Sigmoid colon (tissue), 6 donors: ENCODE measurements at regions not wholly inside any gene's neighbourhood (a gene's known extent, or its start where the extent isn't known, plus 50 kb on each side); places are given as distances from the start of the nearest gene placed in this dataset.

Experiments
- DNase-seq: peaks from one replicate; pipeline ENCODE4 v3.0.0-alpha.2; 2019
- H3K27ac ChIP-seq, 4 donors: fragments of 200-600 bp; sonication (generic); one replicate each; pipeline ENCODE4 v1.5.1; 2016 to 2019; ENCODE audit warnings: mild to moderate bottlenecking in 1 of 4
- H3K27me3 ChIP-seq, 3 donors: fragments of 200-600 bp; sonication (generic); one replicate each; pipeline ENCODE4 v1.5.1; 2019; ENCODE audit warnings: mild to moderate bottlenecking in 1 of 3
- H3K36me3 ChIP-seq, 4 donors: fragments of 200-600 bp; sonication (generic); one replicate each; pipeline ENCODE4 v1.5.1; 2016 to 2019
- H3K4me1 ChIP-seq, 4 donors: fragments of 200-600 bp; sonication (generic); one replicate each; pipeline ENCODE4 v1.5.1; 2017 to 2019
- H3K4me3 ChIP-seq, 4 donors: fragments of 200-600 bp; sonication (generic); one replicate each; pipeline ENCODE4 v1.5.1; 2017 to 2019; ENCODE audit warnings: mild to moderate bottlenecking in 2 of 4, moderate library complexity in 1 of 4
- H3K9me3 ChIP-seq, 4 donors: fragments of 200-600 bp in 3 of 4; sonication (generic) in 3 of 4; one replicate each; pipeline versions ENCODE4 v1.5.1 to v1.6.1; 2013 to 2019
- EP300 ChIP-seq, 4 donors: sonication (generic); formaldehyde crosslinking; IDR thresholded peaks; one replicate each; pipeline ENCODE4 v1.6.1; 2017; ENCODE audit warnings: antibody characterized with exemption in 4 of 4
- POLR2A ChIP-seq, 2 donors: fragments of 450-650 bp; IDR thresholded peaks; one replicate each; pipeline ENCODE4 v1.6.1; 2016; ENCODE audit warnings: antibody characterized with exemption in 2 of 2, mild to moderate bottlenecking in 2 of 2, moderate library complexity in 2 of 2
- POLR2AphosphoS5 ChIP-seq, 4 donors: sonication (generic); formaldehyde crosslinking; IDR thresholded peaks; one replicate each; pipeline ENCODE4 v1.6.1; 2017; ENCODE audit warnings: antibody characterized with exemption in 4 of 4
- WGBS, 2 donors: extraction: QIAGEN DNeasy Blood & Tissue Kit; methylation state at CpG; one replicate each; pipeline ENCODE4 v1.1.7; 2013; 5-methylcytosine and 5-hydroxymethylcytosine counted together
- intact Hi-C: fragments of 100-400 bp; cut with DNase I; formaldehyde crosslinking; loops from one replicate; pipeline ENCODE4 v1.15.1; 2023
- TF ChIP-seq, protein P1 (sequence below), 4 experiments: fragments of 450-650 bp in 3 of 4; fragments of 200-600 bp in 1 of 4; IDR thresholded peaks; one replicate each; pipeline ENCODE4 v1.5.1; 2016 to 2019; ENCODE audit warnings: antibody characterized with exemption in 4 of 4, mild to moderate bottlenecking in 3 of 4, moderate library complexity in 2 of 4
- donor health status: healthy with polysubstance abuse.
- donor health status: healthy.

DNA sequence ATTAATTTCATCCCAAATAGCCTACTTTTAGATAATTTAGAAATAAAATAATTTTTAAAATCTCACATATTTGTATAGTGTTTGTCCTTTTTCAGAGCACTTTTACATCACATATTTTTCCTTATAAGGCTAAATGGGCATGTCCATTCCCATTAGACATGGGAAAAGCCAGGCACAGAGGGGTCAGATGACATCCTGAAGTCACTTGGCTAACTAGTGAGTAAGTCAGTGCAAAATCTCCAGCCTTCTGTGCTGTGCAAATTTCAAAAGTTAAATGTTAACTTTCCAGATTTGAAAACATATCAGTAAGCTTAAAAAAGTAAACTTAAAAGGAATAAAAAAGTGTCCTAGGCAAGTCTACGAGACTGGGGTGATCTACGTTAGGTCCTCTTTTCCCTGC is 117.4 kb downstream of the EMP1 start:
- no peak for TF ChIP-seq POLR2A (IDR thresholded peaks at IDR 0.05)
- WGBS, 2 donors: 86 to 91% methylated on average over 2 of the region's 2 CpGs
- no peak for DNase-seq
- Histone ChIP-seq H3K4me1 (no peaks in the 10 kb centered on the region), H3K27me3 (no peaks in the 10 kb centered on the region), H3K9me3 (no peaks in the 10 kb centered on the region), H3K27ac (no peak overlapping the region), H3K36me3 (no peaks in the 10 kb centered on the region), H3K4me3 (no peak overlapping the region)
- intact Hi-C loops: no loop called here

DNA sequence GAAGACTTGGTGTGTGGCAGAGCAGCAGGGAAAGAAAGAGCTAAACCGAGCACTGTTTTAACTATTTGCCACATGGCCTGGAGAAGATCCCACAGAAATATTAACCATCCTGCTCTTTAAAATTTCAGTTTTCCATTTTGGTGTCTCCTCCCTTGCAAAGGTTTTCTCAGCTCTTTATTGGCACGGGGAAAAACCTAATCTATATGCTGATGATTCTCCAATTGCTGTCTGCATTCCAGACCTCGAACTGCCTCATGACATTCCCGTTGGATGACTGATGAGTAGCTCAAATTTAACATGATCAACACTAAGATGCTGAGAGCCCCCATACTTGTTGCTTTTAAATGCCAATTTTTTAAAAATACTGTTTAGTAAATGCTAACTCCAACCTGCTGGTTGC is 115.0 kb downstream of the EMP1 start:
- TF ChIP-seq, protein P1, sequence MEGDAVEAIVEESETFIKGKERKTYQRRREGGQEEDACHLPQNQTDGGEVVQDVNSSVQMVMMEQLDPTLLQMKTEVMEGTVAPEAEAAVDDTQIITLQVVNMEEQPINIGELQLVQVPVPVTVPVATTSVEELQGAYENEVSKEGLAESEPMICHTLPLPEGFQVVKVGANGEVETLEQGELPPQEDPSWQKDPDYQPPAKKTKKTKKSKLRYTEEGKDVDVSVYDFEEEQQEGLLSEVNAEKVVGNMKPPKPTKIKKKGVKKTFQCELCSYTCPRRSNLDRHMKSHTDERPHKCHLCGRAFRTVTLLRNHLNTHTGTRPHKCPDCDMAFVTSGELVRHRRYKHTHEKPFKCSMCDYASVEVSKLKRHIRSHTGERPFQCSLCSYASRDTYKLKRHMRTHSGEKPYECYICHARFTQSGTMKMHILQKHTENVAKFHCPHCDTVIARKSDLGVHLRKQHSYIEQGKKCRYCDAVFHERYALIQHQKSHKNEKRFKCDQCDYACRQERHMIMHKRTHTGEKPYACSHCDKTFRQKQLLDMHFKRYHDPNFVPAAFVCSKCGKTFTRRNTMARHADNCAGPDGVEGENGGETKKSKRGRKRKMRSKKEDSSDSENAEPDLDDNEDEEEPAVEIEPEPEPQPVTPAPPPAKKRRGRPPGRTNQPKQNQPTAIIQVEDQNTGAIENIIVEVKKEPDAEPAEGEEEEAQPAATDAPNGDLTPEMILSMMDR (IDR thresholded peaks at IDR 0.05): no peak
- TF ChIP-seq POLR2A (IDR thresholded peaks at IDR 0.05) (no peak), EP300 (IDR thresholded peaks at IDR 0.05) (no peak), POLR2AphosphoS5 (IDR thresholded peaks at IDR 0.05) (no peak)
- no peak overlapping the region for H3K4me3 ChIP-seq
- H3K4me1 ChIP-seq: no peaks in the 10 kb centered on the region
- no peaks in the 10 kb centered on the region for H3K27me3 ChIP-seq
- DNase-seq: no peak
- intact Hi-C loops: no loop called here
- H3K27ac ChIP-seq: no peak overlapping the region
- no peaks in the 10 kb centered on the region for H3K9me3 ChIP-seq
- WGBS, 2 donors: 73 to 76% methylated on average over 4 of the region's 4 CpGs
- no peaks in the 10 kb centered on the region for H3K36me3 ChIP-seq

DNA sequence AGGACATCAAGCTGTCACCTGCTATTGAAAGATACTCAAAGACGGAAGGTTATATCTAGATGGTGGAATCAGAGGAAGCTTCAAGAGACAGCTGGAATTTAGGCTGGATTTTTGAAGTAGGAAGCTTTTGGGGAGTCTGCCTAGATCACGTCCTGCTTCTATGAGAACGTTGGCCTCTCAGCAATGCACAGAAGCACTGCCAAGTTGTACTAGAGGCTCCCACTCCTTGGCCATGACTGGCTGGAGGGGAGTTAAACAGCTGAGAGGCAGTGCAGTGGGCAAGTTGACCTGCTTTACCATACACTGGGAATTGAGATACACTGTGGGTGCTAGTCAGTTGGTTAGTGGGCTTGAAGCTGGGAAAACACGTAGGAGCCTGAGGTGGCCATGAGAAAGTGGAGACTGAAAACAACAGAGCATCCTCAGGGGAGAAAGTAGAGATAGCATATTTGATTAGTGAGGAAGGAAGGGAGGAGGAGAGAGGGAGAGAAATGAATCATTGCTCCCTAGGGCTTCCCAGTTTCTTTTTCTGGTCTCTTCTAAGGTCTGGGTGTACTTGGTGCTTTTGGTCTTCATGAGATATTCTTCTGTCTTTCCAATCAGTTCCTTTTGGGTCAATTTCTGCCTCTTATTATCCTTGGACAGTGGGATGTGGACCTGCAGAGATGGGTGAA is 110.8 kb downstream of the EMP1 start:
- DNase-seq: no peak
- no peaks in the 10 kb centered on the region for H3K9me3 ChIP-seq
- no peaks in the 10 kb centered on the region for H3K4me1 ChIP-seq
- intact Hi-C loops: no loop called here
- H3K4me3 ChIP-seq: no peak overlapping the region
- 78 to 81% methylated on average over 4 of the region's 4 CpGs for WGBS, 2 donors
- H3K27ac ChIP-seq: no peak overlapping the region
- no peaks in the 10 kb centered on the region for H3K36me3 ChIP-seq
- no peaks in the 10 kb centered on the region for H3K27me3 ChIP-seq
- TF ChIP-seq, protein P1 (IDR thresholded peaks at IDR 0.05): no peak
- no peak for TF ChIP-seq EP300 (IDR thresholded peaks at IDR 0.05)
- no peak for TF ChIP-seq POLR2A (IDR thresholded peaks at IDR 0.05)
- TF ChIP-seq POLR2AphosphoS5 (IDR thresholded peaks at IDR 0.05): no peak

DNA sequence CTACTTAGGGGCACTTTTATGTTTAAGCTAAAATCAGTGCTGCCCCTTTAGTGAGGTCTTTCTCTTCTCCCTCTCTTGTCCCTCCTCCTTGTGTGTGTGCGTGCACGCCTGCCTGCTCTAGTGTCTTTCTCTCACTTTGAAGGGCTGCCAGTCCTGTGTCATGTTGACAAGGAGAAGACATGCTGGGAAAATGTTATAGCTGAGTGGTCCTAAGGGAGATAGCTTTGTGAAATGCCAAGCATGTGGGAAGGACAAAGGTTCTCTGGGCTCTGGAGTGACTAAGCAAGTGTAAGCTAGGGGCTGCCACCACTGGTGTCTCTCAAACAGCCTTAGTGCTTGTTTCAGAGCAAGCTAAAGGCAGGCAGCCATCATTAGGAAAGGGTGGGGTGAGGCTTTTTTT is 108.4 kb downstream of the EMP1 start:
- no peak for DNase-seq
- TF ChIP-seq, protein P1 (IDR thresholded peaks at IDR 0.05): no peak
- TF ChIP-seq POLR2A (IDR thresholded peaks at IDR 0.05) (no peak), POLR2AphosphoS5 (IDR thresholded peaks at IDR 0.05) (no peak), EP300 (IDR thresholded peaks at IDR 0.05) (no peak)
- H3K4me1 ChIP-seq: no peaks in the 10 kb centered on the region
- no peaks in the 10 kb centered on the region for H3K36me3 ChIP-seq
- no peaks in the 10 kb centered on the region for H3K9me3 ChIP-seq
- no peaks in the 10 kb centered on the region for H3K27me3 ChIP-seq
- WGBS, 2 donors: 92 to 98% methylated on average over 2 of the region's 2 CpGs
- no peak overlapping the region for H3K4me3 ChIP-seq
- intact Hi-C loops: no loop called here
- H3K27ac ChIP-seq: no peak overlapping the region

DNA sequence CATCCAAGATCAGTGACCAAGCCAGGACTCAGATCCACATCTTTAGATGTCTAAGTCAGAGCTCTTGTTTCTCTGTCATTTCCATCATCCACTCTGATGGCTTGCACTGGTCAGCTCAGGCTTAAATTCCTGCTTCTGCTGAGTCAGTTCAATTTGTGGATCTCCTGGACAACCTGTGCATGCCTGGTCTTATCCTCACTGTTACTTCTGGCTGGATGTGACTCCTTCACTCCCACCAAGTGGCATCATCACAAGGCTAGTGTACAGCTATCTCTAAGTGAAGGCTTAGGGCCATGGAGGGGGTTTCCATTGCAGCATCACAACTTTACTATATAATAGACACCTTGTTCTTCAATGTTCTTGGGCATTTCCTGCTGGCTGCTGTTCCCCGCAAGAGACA is 102.9 kb downstream of the EMP1 start:
- Histone ChIP-seq H3K4me1 (no peaks in the 10 kb centered on the region), H3K4me3 (no peak overlapping the region), H3K27me3 (no peaks in the 10 kb centered on the region), H3K9me3 (no peaks in the 10 kb centered on the region), H3K27ac (no peak overlapping the region), H3K36me3 (no peaks in the 10 kb centered on the region)
- intact Hi-C loops: no loop called here
- DNase-seq: no peak
- 39 to 64% methylated on average over 1 of the region's 1 CpG for WGBS, 2 donors
- TF ChIP-seq, protein P1 (IDR thresholded peaks at IDR 0.05): no peak
- TF ChIP-seq EP300 (IDR thresholded peaks at IDR 0.05): no peak
- TF ChIP-seq POLR2AphosphoS5 (IDR thresholded peaks at IDR 0.05): no peak
